B cell (primary cell): ENCODE measurements at regions not wholly inside any gene's neighbourhood (a gene's known extent, or its start where the extent isn't known, plus 50 kb on each side); places are given as distances from the start of the nearest gene placed in this dataset.
"Not testable (repeated sequence)": the region's sequence is repeated elsewhere in the genome, so short reads cannot be mapped to it uniquely, and the experiment has no call there.

Experiments used
- ATAC-seq: fragments of 200-7000 bp; cut with Tn5 transposase; one replicate; pipeline ENCODE4 v1.10.0; 2021; ENCODE audit warnings: low read depth, mild to moderate bottlenecking, moderate number of reproducible peaks, moderate library complexity
- CTCF ChIA-PET: fragments of 350-600 bp; sonication (Branson Sonifier 250); formaldehyde crosslinking; loops from one replicate; lab custom pipeline; 2021; ENCODE audit warnings: antibody characterized with exemption, inconsistent platforms; lab: Charles Lee
- POLR2A ChIA-PET: fragments of 350-600 bp; sonication (Branson Sonifier 250); formaldehyde crosslinking; loops from one replicate; lab custom pipeline; 2021; ENCODE audit warnings: antibody characterized with exemption; lab: Charles Lee
- DNase-seq: peaks from one replicate; pipeline ENCODE4 v3.0.0; 2013
- H2AFZ ChIP-seq: 2 replicates; pipeline ENCODE4 v1.6.1; 2012; ENCODE audit warnings: mild to moderate bottlenecking, low read depth, low read length; ENCODE audit not compliant: insufficient read depth, poor library complexity, severe bottlenecking
- H3K27ac ChIP-seq, 2 donors: 1 replicate in 1 of 2; 2 replicates in 1 of 2; pipeline ENCODE4 v1.5.1; 2012 to 2013; ENCODE audit warnings: low read length in 2 of 2, mild to moderate bottlenecking in 2 of 2, moderate library complexity in 1 of 2
- H3K27me3 ChIP-seq, 4 experiments: fragments of 200-600 bp in 1 of 4; sonication (generic) in 1 of 4; replicated peaks in 1 of 4; 1 replicate in 2 of 4; 2 replicates in 2 of 4; pipeline versions ENCODE4 v1.6.1 to v1.7.0; 2013 to 2016; ENCODE audit warnings: low read length in 3 of 4, mild to moderate bottlenecking in 2 of 4, mixed read lengths in 1 of 4, moderate library complexity in 1 of 4; ENCODE audit not compliant: insufficient read depth in 4 of 4, control insufficient read depth in 3 of 4; ENCODE audit errors: control extremely low read depth in 1 of 4
- H3K36me3 ChIP-seq, 2 experiments: replicated peaks in 1 of 2; 1 replicate in 1 of 2; 2 replicates in 1 of 2; pipeline versions ENCODE4 v1.6.1 to v1.7.1; 2013; ENCODE audit warnings: low read length in 1 of 2; ENCODE audit not compliant: insufficient read depth in 2 of 2, control insufficient read depth in 1 of 2; ENCODE audit errors: control extremely low read depth in 1 of 2, extremely low read depth in 1 of 2
- H3K4me1 ChIP-seq, 2 donors: fragments of 200-600 bp in 1 of 2; sonication (generic) in 1 of 2; 1 replicate in 1 of 2; 2 replicates in 1 of 2; pipeline versions ENCODE4 v1.5.1 to v1.6.1; 2013 to 2017; ENCODE audit warnings: low read length in 2 of 2; ENCODE audit not compliant: control insufficient read depth in 2 of 2, insufficient read depth in 2 of 2
- H3K4me2 ChIP-seq: replicated peaks from 2 replicates; pipeline ENCODE3; 2012; ENCODE audit warnings: mild to moderate bottlenecking, low read depth, low read length; ENCODE audit not compliant: poor library complexity, severe bottlenecking
- H3K4me3 ChIP-seq, 5 experiments: fragments of 200-600 bp in 1 of 5; sonication (generic) in 1 of 5; 1 replicate in 3 of 5; 2 replicates in 2 of 5; pipeline versions ENCODE4 v1.5.1 to v1.7.0; 2011 to 2016; ENCODE audit warnings: low read length in 4 of 5, mild to moderate bottlenecking in 4 of 5, low read depth in 2 of 5, control low read depth in 1 of 5, moderate library complexity in 1 of 5; ENCODE audit not compliant: insufficient read depth in 1 of 5; ENCODE audit errors: control extremely low read depth in 1 of 5, extremely low read depth in 1 of 5
- H3K79me2 ChIP-seq: fragments of 200-600 bp; sonication (generic); one replicate; pipeline ENCODE4 v1.6.0; 2016; ENCODE audit warnings: low read length; ENCODE audit not compliant: control insufficient read depth, insufficient read depth
- H3K9ac ChIP-seq: fragments of 200-600 bp; sonication (generic); 2 replicates; pipeline ENCODE4 v1.6.1; 2017; ENCODE audit warnings: mild to moderate bottlenecking, low read length, moderate library complexity
- H3K9me3 ChIP-seq, 3 donors: one replicate each; pipeline versions ENCODE4 v1.6.1 to v1.7.1; 2013; ENCODE audit warnings: low read length in 2 of 3; ENCODE audit not compliant: control insufficient read depth in 2 of 3, insufficient read depth in 1 of 3; ENCODE audit errors: control extremely low read depth in 1 of 3
- H4K20me1 ChIP-seq: 2 replicates; pipeline ENCODE4 v1.6.0; 2012; ENCODE audit warnings: mild to moderate bottlenecking, low read length; ENCODE audit not compliant: insufficient read depth, control insufficient read depth, poor library complexity, severe bottlenecking
- H3K27ac Mint-ChIP-seq: one replicate; pipeline ENCODE4 v1.8.0; 2021; ENCODE audit warnings: mixed read lengths
- H3K27me3 Mint-ChIP-seq: one replicate; pipeline ENCODE4 v1.8.0; 2021; ENCODE audit warnings: mixed read lengths
- H3K4me1 Mint-ChIP-seq: one replicate; pipeline ENCODE4 v1.8.0; 2021; ENCODE audit warnings: mixed read lengths
- H3K4me3 Mint-ChIP-seq: one replicate; pipeline ENCODE4 v1.8.0; 2021; ENCODE audit warnings: mixed read lengths
- H3K9me3 Mint-ChIP-seq: one replicate; pipeline ENCODE4 v1.8.0; 2022; ENCODE audit warnings: mixed read lengths; ENCODE audit not compliant: insufficient read depth
- EZH2 ChIP-seq: IDR thresholded peaks from 2 replicates; pipeline ENCODE4 v1.6.1; 2012; ENCODE audit warnings: borderline replicate concordance, low read depth, mild to moderate bottlenecking, moderate library complexity, low read length; ENCODE audit not compliant: insufficient read depth, poor library complexity, severe bottlenecking
- WGBS: methylation state at CpG from one replicate; pipeline ENCODE4 v1.1.5; 2013; ENCODE audit warnings: missing lambda C conversion rate; ENCODE audit not compliant: insufficient coverage; 5-methylcytosine and 5-hydroxymethylcytosine counted together
- intact Hi-C: fragments of 100-400 bp; cut with micrococcal nuclease; formaldehyde crosslinking; loops from one replicate; pipeline ENCODE4 v1.10.0; 2022
- TF ChIP-seq, protein P1 (sequence below): fragments of 200-600 bp; IDR thresholded peaks from one replicate; pipeline ENCODE4 v1.8.0; 2022; ENCODE audit warnings: antibody characterized with exemption, mild to moderate bottlenecking

DNA sequence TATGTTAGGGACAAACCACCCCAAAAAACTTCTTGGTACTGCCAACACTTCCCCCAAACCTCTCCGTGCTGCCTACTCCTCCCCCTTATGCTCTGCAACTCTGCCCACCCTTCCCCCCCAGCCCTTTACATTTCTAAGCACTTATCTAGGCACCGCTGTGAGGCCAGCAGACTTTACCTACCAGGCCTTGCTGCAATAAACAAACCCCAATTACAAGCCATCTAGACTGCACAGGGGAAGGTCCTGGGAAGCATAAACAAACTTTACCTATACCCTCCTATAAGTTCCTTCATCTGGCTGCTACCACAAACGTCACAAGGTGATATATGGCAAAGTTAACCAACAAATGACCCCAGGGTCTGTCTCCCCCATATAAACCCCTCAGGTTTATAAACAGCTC is 259.4 kb upstream of the GULP1 start:
- no peak overlapping the region for H2AFZ ChIP-seq
- DNase-seq, result no peak
- no peaks in the 10 kb centered on the region for H3K79me2 ChIP-seq
- WGBS, result 69% methylated on average over 3 of the region's 3 CpGs
- intact Hi-C loops, result no loop called here
- Mint-ChIP-seq H3K4me3 (no peak overlapping the region), H3K4me1 (no peaks in the 10 kb centered on the region), H3K27me3 (no peaks in the 10 kb centered on the region), H3K9me3 (no peaks in the 10 kb centered on the region), H3K27ac (no peak overlapping the region)
- no peak overlapping the region for H3K9ac ChIP-seq
- no peaks in the 10 kb centered on the region for H3K4me1 ChIP-seq
- TF ChIP-seq EZH2, result no peak
- TF ChIP-seq, protein P1, sequence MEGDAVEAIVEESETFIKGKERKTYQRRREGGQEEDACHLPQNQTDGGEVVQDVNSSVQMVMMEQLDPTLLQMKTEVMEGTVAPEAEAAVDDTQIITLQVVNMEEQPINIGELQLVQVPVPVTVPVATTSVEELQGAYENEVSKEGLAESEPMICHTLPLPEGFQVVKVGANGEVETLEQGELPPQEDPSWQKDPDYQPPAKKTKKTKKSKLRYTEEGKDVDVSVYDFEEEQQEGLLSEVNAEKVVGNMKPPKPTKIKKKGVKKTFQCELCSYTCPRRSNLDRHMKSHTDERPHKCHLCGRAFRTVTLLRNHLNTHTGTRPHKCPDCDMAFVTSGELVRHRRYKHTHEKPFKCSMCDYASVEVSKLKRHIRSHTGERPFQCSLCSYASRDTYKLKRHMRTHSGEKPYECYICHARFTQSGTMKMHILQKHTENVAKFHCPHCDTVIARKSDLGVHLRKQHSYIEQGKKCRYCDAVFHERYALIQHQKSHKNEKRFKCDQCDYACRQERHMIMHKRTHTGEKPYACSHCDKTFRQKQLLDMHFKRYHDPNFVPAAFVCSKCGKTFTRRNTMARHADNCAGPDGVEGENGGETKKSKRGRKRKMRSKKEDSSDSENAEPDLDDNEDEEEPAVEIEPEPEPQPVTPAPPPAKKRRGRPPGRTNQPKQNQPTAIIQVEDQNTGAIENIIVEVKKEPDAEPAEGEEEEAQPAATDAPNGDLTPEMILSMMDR, result no peak
- H3K27ac ChIP-seq, result no peak overlapping the region
- H3K9me3 ChIP-seq, result peaks cover 0 to 4% (median 0%) of the 10 kb centered on the region in 3 donors
- H3K36me3 ChIP-seq, result no peaks in the 10 kb centered on the region
- no peak overlapping the region for H3K4me2 ChIP-seq
- no peaks in the 10 kb centered on the region for H4K20me1 ChIP-seq
- ChIA-PET POLR2A (no interaction called here), CTCF (no interaction called here)
- no peak overlapping the region for H3K4me3 ChIP-seq
- H3K27me3 ChIP-seq, result no peaks in the 10 kb centered on the region
- no peak for ATAC-seq

DNA sequence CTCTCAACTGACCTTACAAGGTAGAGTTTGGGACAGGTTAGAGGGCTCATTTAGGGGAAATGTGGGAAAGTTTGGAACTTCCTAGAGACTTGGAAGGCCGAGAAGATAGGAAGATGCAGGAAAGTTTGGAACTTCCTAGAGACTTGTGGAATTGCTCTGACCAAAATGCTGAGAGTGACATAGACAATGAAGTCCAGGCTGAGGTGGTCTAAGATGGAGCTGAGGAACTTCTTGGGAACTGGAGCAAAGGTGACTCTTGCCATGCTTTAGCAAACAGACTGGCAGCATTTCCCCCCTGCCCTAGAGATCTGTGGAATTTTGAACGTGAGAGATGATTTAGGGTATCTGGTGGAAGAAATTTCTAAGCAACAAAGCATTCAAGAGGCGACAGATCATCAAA is 258.9 kb upstream of the GULP1 start:
- 67% methylated on average over 2 of the region's 3 CpGs for WGBS
- Histone ChIP-seq H3K36me3 (no peaks in the 10 kb centered on the region), H3K9ac (no peak overlapping the region), H3K4me1 (no peaks in the 10 kb centered on the region), H3K27ac (no peak overlapping the region), H2AFZ (no peak overlapping the region), H3K27me3 (no peaks in the 10 kb centered on the region), H3K79me2 (no peaks in the 10 kb centered on the region), H3K4me3 (no peak overlapping the region), H3K9me3 (peaks cover 0 to 4% (median 0%) of the 10 kb centered on the region in 3 donors), H4K20me1 (no peaks in the 10 kb centered on the region), H3K4me2 (no peak overlapping the region)
- intact Hi-C loops, result no loop called here
- no peaks in the 10 kb centered on the region for H3K4me1 Mint-ChIP-seq
- no peak for DNase-seq
- ChIA-PET POLR2A (no interaction called here), CTCF (no interaction called here)
- H3K9me3 Mint-ChIP-seq, result no peaks in the 10 kb centered on the region
- TF ChIP-seq EZH2, result no peak
- TF ChIP-seq, protein P1, result no peak
- ATAC-seq, result no peak
- H3K27ac Mint-ChIP-seq, result no peak overlapping the region
- H3K4me3 Mint-ChIP-seq, result no peak overlapping the region
- no peaks in the 10 kb centered on the region for H3K27me3 Mint-ChIP-seq

DNA sequence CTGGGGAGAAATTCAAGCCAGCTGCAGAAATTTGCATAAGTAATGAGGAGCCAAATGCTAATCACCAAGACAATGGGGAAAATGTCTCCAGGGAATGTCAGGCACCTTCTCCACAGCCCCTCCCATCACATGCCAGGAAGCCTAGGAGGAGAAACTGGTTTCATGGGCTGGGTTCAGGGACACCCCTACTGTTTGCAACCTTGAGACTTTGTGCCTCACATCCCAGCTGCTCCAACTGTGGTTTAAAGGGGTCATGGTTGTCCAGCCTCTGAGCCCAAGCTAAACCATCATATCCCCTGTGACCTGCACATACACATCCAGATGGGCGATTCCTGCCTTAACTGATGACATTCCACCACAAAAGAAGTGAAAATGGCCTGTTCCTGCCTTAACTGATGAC is 258.4 kb upstream of the GULP1 start:
- H4K20me1 ChIP-seq, H3K4me3 ChIP-seq, H3K9ac ChIP-seq, CTCF ChIA-PET, H3K27ac ChIP-seq, H3K4me3 Mint-ChIP-seq, H3K4me1 ChIP-seq, ATAC-seq, H3K27me3 Mint-ChIP-seq, intact Hi-C loops, H3K9me3 Mint-ChIP-seq, H3K79me2 ChIP-seq, H3K27me3 ChIP-seq, H3K4me2 ChIP-seq, H3K27ac Mint-ChIP-seq, POLR2A ChIA-PET, H3K4me1 Mint-ChIP-seq, DNase-seq, H3K9me3 ChIP-seq, H3K36me3 ChIP-seq, H2AFZ ChIP-seq: not testable (repeated sequence)
- 63% methylated on average over 1 of the region's 1 CpG for WGBS
